H7 (cell line): ENCODE measurements at regions not wholly inside any gene's neighbourhood (a gene's known extent, or its start where the extent isn't known, plus 50 kb on each side); places are given as distances from the start of the nearest gene placed in this dataset.

Source experiments
- DNase-seq: peaks from one replicate; pipeline ENCODE4 v3.0.0; 2012
- H3K27me3 ChIP-seq: 2 replicates; pipeline ENCODE4 v1.6.0; 2011; ENCODE audit warnings: mild to moderate bottlenecking, low read length; ENCODE audit not compliant: control insufficient read depth, insufficient read depth
- H3K36me3 ChIP-seq: replicated peaks from 2 replicates; pipeline ENCODE4 v1.5.1; 2011; ENCODE audit warnings: low read length; ENCODE audit not compliant: control insufficient read depth, insufficient read depth
- H3K4me3 ChIP-seq: 2 replicates; pipeline ENCODE4 v1.5.1; 2011; ENCODE audit warnings: low read depth, mild to moderate bottlenecking, control low read depth, low read length, moderate library complexity; ENCODE audit not compliant: insufficient read depth

- no peaks in the 10 kb centered on the region for H3K36me3 ChIP-seq
- no peak overlapping the region for H3K4me3 ChIP-seq
- no peak for DNase-seq
- H3K27me3 ChIP-seq, result no peaks in the 10 kb centered on the region
These were observed 55.4 kb upstream of the CCBE1 start for GRCh38 chr18:59752666-59753065.

DNA sequence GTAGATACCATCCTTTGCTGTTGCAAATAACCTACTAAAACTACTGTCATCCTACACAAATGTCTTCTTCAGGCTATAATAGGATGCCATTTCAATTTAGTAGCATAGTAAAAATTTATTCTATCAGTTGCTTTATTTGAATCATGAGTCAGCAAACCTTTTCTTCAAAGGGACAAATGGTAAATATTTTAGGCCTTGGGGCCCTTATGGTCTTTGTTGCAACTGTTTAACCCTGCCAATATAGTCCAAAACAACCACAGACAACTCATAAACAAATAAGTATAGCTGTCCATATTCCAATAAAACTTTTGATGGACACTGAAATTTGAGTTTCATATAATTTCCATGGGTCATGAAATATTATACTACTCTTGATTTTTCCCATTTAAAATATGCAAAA lies 54.0 kb upstream of the CCBE1 start:
- no peak overlapping the region for H3K4me3 ChIP-seq
- no peaks in the 10 kb centered on the region for H3K36me3 ChIP-seq
- H3K27me3 ChIP-seq, result no peaks in the 10 kb centered on the region
- DNase-seq, result no peak

DNA sequence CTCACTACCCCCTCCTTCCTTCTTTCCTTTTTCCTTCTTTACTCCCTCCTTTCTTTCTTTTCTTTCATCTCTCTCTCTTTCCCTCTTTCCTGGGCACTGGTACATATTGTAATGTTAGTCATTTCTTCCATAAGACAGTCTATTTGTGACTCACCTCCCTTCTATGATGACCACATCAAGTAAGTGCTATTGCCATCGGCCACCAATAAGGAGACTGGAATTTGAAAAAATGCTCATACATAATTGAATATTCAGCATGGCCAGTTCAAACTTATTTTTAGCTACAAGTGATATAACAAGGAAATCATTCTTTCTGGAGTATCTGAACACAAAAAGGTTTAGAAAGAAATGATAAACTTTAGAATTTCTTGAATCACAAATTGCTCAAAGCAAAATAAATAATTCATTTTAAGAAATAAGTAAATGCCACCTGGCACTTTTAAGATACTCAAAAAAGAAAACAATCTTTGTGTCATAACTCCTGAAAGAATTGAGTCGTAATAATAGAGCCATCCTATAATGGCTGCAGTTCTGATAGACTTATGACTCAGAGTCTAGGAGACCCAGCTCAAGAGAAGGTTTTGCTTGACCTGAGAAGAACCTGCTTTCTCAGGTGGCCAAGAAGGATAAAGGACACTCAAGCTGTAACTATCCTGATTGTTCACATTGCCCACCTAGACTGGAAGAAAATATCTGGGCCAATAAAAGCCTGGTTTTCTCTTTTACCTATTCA lies 51.6 kb upstream of the CCBE1 start:
- Histone ChIP-seq H3K36me3 (no peaks in the 10 kb centered on the region), H3K4me3 (no peak overlapping the region), H3K27me3 (no peaks in the 10 kb centered on the region)
- no peak for DNase-seq
